Fibroblast of lung (primary cell): ENCODE measurements at regions not wholly inside any gene's neighbourhood (a gene's known extent, or its start where the extent isn't known, plus 50 kb on each side); places are given as distances from the start of the nearest gene placed in this dataset.

Experiments used
- DNase-seq, 2 donors: peaks; one replicate each; pipeline versions ENCODE4 v3.0.0 to v3.0.0-alpha.2; 2010; ENCODE audit warnings: low read depth in 2 of 2
- H2AFZ ChIP-seq: 2 replicates; pipeline ENCODE4 v1.5.1; 2012; ENCODE audit warnings: low read length, control low read depth, inconsistent platforms
- H3K27ac ChIP-seq: 2 replicates; pipeline ENCODE4 v1.5.1; 2011; ENCODE audit warnings: low read length, control low read depth; ENCODE audit not compliant: insufficient read depth
- H3K27me3 ChIP-seq: 2 replicates; pipeline ENCODE4 v1.5.1; 2011; ENCODE audit warnings: mild to moderate bottlenecking, low read length; ENCODE audit not compliant: control insufficient read depth, insufficient read depth
- H3K36me3 ChIP-seq: 2 replicates; pipeline ENCODE4 v1.5.1; 2011; ENCODE audit warnings: low read length; ENCODE audit not compliant: control insufficient read depth, insufficient read depth
- H3K4me1 ChIP-seq: 2 replicates; pipeline ENCODE4 v1.5.1; 2011; ENCODE audit warnings: low read length; ENCODE audit not compliant: control insufficient read depth, insufficient read depth; ENCODE audit errors: extremely low read depth
- H3K4me2 ChIP-seq: 2 replicates; pipeline ENCODE4 v1.5.1; 2011; ENCODE audit warnings: low read length, control low read depth; ENCODE audit not compliant: insufficient read depth; ENCODE audit errors: extremely low read depth
- H3K4me3 ChIP-seq, 4 experiments: fragments of 200-600 bp in 1 of 4; sonication (generic) in 1 of 4; replicated peaks in 1 of 4; 2 replicates each; pipeline ENCODE4 v1.5.1; 2011 to 2016; ENCODE audit warnings: low read length in 4 of 4, low read depth in 3 of 4, mild to moderate bottlenecking in 3 of 4, control low read depth in 2 of 4, inconsistent platforms in 1 of 4, mixed read lengths in 1 of 4; ENCODE audit not compliant: insufficient read depth in 1 of 4; ENCODE audit errors: control extremely low read depth in 1 of 4
- H3K79me2 ChIP-seq: 2 replicates; pipeline ENCODE4 v1.5.1; 2012; ENCODE audit warnings: mild to moderate bottlenecking, low read length, inconsistent platforms; ENCODE audit not compliant: control insufficient read depth, insufficient read depth
- H3K9ac ChIP-seq: 2 replicates; pipeline ENCODE4 v1.5.1; 2011; ENCODE audit warnings: mild to moderate bottlenecking, low read length, control low read depth; ENCODE audit not compliant: insufficient read depth
- H3K9me3 ChIP-seq: 2 replicates; pipeline ENCODE4 v1.5.1; 2012; ENCODE audit warnings: low read depth, low read length; ENCODE audit not compliant: control insufficient read depth, insufficient read depth
- H4K20me1 ChIP-seq: 2 replicates; pipeline ENCODE4 v1.5.1; 2011; ENCODE audit warnings: low read length; ENCODE audit not compliant: control insufficient read depth, insufficient read depth; ENCODE audit errors: extremely low read depth
- EZH2 ChIP-seq: IDR thresholded peaks from 2 replicates; pipeline ENCODE4 v1.5.1; 2012; ENCODE audit warnings: low read length, control low read depth, mild to moderate bottlenecking; ENCODE audit errors: missing control alignments
- TF ChIP-seq, protein P1 (sequence below), 2 donors: IDR thresholded peaks in 1 of 2; conservative IDR thresholded peaks in 1 of 2; 1 replicate in 1 of 2; 2 replicates in 1 of 2; pipeline ENCODE4 v1.5.1; 2011 to 2012; ENCODE audit warnings: low read length in 2 of 2, control low read depth in 1 of 2, inconsistent platforms in 1 of 2, low read depth in 1 of 2, mild to moderate bottlenecking in 1 of 2

DNA sequence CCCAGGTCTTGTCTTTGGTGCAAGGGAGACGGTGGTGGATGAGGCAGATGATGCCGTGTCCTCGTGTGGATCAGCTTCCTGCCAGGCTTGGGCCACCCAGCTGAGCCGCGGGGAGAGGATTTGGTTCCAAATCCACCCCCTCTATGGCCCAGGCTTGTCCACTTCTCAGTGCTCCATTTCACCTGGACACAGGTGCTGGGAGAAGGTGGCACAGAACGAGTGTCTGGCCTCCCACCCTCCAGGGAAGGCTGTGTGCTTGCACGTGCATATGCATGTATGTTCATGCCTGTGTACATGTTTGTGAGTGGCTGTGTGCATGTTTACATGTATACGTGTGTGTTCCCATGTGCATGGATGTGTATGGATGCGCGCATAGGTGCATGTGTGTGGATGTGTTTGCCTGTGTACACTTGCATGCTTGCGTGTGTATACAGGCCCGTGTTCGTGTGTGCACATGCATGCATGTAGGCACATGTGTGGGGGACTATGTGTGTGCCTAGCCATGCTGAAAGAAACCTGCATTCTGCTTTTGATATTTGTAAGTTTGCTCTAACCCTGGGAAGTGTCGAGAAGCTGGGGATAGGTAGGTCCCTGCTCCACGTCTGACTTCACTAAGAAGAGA lies 196.3 kb downstream of the IRF8 start:
- H3K9me3 ChIP-seq = no peaks in the 10 kb centered on the region
- H3K4me1 ChIP-seq = no peaks in the 10 kb centered on the region
- H3K27ac ChIP-seq = no peak overlapping the region
- no peak overlapping the region for H3K4me3 ChIP-seq
- no peak overlapping the region for H2AFZ ChIP-seq
- no peaks in the 10 kb centered on the region for H3K36me3 ChIP-seq
- no peaks in the 10 kb centered on the region for H3K27me3 ChIP-seq
- no peak for DNase-seq
- H4K20me1 ChIP-seq = no peaks in the 10 kb centered on the region
- no peak for TF ChIP-seq EZH2
- TF ChIP-seq, protein P1, sequence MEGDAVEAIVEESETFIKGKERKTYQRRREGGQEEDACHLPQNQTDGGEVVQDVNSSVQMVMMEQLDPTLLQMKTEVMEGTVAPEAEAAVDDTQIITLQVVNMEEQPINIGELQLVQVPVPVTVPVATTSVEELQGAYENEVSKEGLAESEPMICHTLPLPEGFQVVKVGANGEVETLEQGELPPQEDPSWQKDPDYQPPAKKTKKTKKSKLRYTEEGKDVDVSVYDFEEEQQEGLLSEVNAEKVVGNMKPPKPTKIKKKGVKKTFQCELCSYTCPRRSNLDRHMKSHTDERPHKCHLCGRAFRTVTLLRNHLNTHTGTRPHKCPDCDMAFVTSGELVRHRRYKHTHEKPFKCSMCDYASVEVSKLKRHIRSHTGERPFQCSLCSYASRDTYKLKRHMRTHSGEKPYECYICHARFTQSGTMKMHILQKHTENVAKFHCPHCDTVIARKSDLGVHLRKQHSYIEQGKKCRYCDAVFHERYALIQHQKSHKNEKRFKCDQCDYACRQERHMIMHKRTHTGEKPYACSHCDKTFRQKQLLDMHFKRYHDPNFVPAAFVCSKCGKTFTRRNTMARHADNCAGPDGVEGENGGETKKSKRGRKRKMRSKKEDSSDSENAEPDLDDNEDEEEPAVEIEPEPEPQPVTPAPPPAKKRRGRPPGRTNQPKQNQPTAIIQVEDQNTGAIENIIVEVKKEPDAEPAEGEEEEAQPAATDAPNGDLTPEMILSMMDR (conservative IDR thresholded peaks at IDR 0.05 in 1 of 2, IDR thresholded peaks at IDR 0.05 in 1 of 2; ENCODE audit: low read depth in 1 of 2, low read length in 2 of 2) = no peak
- H3K79me2 ChIP-seq = no peaks in the 10 kb centered on the region
- no peak overlapping the region for H3K4me2 ChIP-seq
- no peak overlapping the region for H3K9ac ChIP-seq

DNA sequence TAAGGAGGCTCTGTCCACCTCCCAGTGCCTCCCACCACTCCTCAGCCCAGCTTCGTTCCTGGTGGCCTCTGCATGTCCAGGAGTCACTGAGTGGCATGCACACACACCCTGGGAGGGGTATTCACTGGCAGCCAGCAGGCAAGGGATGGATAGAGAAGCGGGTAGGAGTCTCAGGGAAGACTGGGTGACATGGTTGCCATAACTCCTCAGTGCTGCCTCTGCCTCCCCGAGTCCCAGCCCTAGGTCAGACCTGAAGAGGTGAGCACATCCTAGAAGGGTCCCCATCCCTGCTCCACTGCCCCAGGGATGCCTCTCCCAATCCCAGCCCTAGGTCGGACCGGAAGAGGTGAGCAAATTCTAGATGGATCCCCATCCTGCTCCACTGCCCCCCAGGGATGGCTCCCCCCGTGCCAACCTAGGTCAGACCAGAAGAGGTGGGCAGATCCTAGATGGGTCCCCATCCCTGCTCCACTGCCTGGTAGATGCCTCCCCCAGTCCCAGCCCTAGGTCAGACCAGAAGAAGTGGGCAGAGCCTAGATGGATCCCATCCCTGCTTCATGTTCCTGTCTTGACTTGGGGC lies 197.0 kb downstream of the IRF8 start:
- Histone ChIP-seq H3K27me3 (no peaks in the 10 kb centered on the region), H3K9me3 (no peaks in the 10 kb centered on the region), H4K20me1 (no peaks in the 10 kb centered on the region), H2AFZ (no peak overlapping the region), H3K36me3 (no peaks in the 10 kb centered on the region), H3K4me3 (no peak overlapping the region), H3K27ac (no peak overlapping the region), H3K79me2 (no peaks in the 10 kb centered on the region), H3K4me1 (no peaks in the 10 kb centered on the region), H3K9ac (no peak overlapping the region), H3K4me2 (no peak overlapping the region)
- DNase-seq = no peak
- TF ChIP-seq EZH2 = no peak
- TF ChIP-seq, protein P1 (conservative IDR thresholded peaks at IDR 0.05 in 1 of 2, IDR thresholded peaks at IDR 0.05 in 1 of 2; ENCODE audit: low read depth in 1 of 2, low read length in 2 of 2) = no peak

- Histone ChIP-seq H3K9ac (no peak overlapping the region), H3K27ac (no peak overlapping the region), H2AFZ (no peak overlapping the region), H3K27me3 (no peaks in the 10 kb centered on the region), H3K4me1 (no peaks in the 10 kb centered on the region), H4K20me1 (no peaks in the 10 kb centered on the region), H3K4me3 (no peak overlapping the region), H3K79me2 (no peaks in the 10 kb centered on the region), H3K9me3 (no peaks in the 10 kb centered on the region), H3K36me3 (no peaks in the 10 kb centered on the region), H3K4me2 (no peak overlapping the region)
- DNase-seq = no peak
- TF ChIP-seq EZH2 = no peak
- TF ChIP-seq, protein P1 (conservative IDR thresholded peaks at IDR 0.05 in 1 of 2, IDR thresholded peaks at IDR 0.05 in 1 of 2; ENCODE audit: low read depth in 1 of 2, low read length in 2 of 2) = no peak
Measured at GRCh38 chr16:86096850-86097249, 197.9 kb downstream of the IRF8 start.
